SK-N-SH treated with all-trans-retinoic acid at 6 μM for 48 hours (cell line): ENCODE measurements at regions not wholly inside any gene's neighbourhood (a gene's known extent, or its start where the extent isn't known, plus 50 kb on each side); places are given as distances from the start of the nearest gene placed in this dataset.

Experiments used
- ARNTL ChIP-seq: fragments of 450-650 bp; formaldehyde crosslinking; IDR thresholded peaks from 2 replicates; pipeline ENCODE4 v1.5.0; 2020; ENCODE audit warnings: low read depth, mild to moderate bottlenecking, moderate library complexity, borderline replicate concordance
- CSDC2 ChIP-seq: fragments of 250-450 bp; sonication (Bioruptor Pico); IDR thresholded peaks from 2 replicates; pipeline ENCODE4 v1.5.0; 2020; ENCODE audit warnings: mild to moderate bottlenecking, moderate library complexity
- GLIS3 ChIP-seq: fragments of 250-450 bp; sonication (Bioruptor Pico); IDR thresholded peaks from 2 replicates; pipeline ENCODE4 v1.5.0; 2020; ENCODE audit warnings: mild to moderate bottlenecking, moderate library complexity
- OSR1 ChIP-seq: fragments of 250-450 bp; sonication (Bioruptor Pico); IDR thresholded peaks from 2 replicates; pipeline ENCODE4 v1.8.0; 2022; ENCODE audit warnings: moderate library complexity, mild to moderate bottlenecking, inconsistent platforms
- PPARA ChIP-seq: fragments of 250-450 bp; sonication (Bioruptor Pico); IDR thresholded peaks from 2 replicates; pipeline ENCODE4 v1.5.0; 2020; ENCODE audit warnings: mild to moderate bottlenecking, borderline replicate concordance
- ZC3H10 ChIP-seq: fragments of 250-450 bp; sonication (Bioruptor Pico); IDR thresholded peaks from 2 replicates; pipeline ENCODE4 v1.5.1; 2021; ENCODE audit warnings: mild to moderate bottlenecking, moderate library complexity
- ZFP3 ChIP-seq: fragments of 250-450 bp; sonication (Bioruptor Pico); IDR thresholded peaks from 2 replicates; pipeline ENCODE4 v1.5.0; 2020; ENCODE audit warnings: mild to moderate bottlenecking, moderate library complexity
- ZFP30 ChIP-seq: fragments of 450-650 bp; formaldehyde crosslinking; IDR thresholded peaks from 2 replicates; pipeline ENCODE4 v1.5.0; 2022; ENCODE audit warnings: mild to moderate bottlenecking, moderate library complexity
- ZNF565 ChIP-seq: fragments of 450-650 bp; formaldehyde crosslinking; conservative IDR thresholded peaks from 2 replicates; pipeline ENCODE4 v1.5.0; 2020; ENCODE audit warnings: low read depth, mild to moderate bottlenecking, moderate library complexity
- ZNF70 ChIP-seq: fragments of 450-650 bp; formaldehyde crosslinking; IDR thresholded peaks from 2 replicates; pipeline ENCODE4 v1.5.0; 2020; ENCODE audit warnings: mild to moderate bottlenecking, moderate library complexity
- TF ChIP-seq, protein P1 (sequence below): fragments of 250-450 bp; sonication (Bioruptor Pico); IDR thresholded peaks from 2 replicates; pipeline ENCODE4 v1.5.1; 2020; ENCODE audit warnings: low read depth, mild to moderate bottlenecking, moderate library complexity
- TF ChIP-seq, protein P2 (sequence below): fragments of 250-450 bp; sonication (Bioruptor Pico); IDR thresholded peaks from 2 replicates; pipeline ENCODE4 v1.5.1; 2021; ENCODE audit warnings: mild to moderate bottlenecking, moderate library complexity
- TF ChIP-seq, protein P3 (sequence below): fragments of 250-450 bp; sonication (Bioruptor Pico); IDR thresholded peaks from 2 replicates; pipeline ENCODE4 v1.5.0; 2020; ENCODE audit warnings: mild to moderate bottlenecking, moderate library complexity
- TF ChIP-seq, protein P4 (sequence below): fragments of 250-450 bp; sonication (Bioruptor Pico); IDR thresholded peaks from 2 replicates; pipeline ENCODE4 v1.8.0; 2020; ENCODE audit warnings: mild to moderate bottlenecking, moderate library complexity, borderline replicate concordance

DNA sequence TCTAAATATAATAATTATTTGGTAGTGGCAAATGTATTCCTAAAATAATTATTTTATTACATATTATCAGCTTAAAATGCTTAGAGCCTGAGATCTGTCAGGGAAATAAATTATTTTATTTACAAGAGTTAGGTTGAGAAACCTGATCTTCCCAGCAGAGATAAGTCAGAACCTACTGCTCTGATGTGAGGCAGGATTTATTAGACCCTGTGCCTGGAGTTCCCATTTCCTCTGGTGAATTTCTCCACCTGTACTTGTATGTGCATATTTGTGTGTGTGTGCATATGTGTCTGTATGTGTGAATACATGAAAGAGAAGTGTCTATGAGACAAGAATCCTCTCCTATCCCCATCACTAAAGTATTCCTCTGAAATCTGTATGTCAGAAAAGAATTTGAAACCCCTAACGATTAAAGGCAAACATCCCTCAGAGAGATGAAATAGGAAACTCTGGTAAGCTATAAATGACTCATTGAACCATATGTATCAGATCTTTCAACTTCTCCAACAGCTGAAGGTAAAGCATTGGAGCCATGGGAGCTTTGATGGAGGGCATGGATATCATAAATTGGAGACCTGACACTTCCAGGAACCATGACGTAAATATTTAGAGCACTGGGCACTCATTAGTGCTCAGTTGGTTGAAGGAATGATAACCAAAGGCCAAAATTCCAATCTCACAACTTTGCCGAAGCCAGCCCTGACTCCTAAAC, 190.9 kb downstream of the XPNPEP1 start:
- TF ChIP-seq, protein P1, sequence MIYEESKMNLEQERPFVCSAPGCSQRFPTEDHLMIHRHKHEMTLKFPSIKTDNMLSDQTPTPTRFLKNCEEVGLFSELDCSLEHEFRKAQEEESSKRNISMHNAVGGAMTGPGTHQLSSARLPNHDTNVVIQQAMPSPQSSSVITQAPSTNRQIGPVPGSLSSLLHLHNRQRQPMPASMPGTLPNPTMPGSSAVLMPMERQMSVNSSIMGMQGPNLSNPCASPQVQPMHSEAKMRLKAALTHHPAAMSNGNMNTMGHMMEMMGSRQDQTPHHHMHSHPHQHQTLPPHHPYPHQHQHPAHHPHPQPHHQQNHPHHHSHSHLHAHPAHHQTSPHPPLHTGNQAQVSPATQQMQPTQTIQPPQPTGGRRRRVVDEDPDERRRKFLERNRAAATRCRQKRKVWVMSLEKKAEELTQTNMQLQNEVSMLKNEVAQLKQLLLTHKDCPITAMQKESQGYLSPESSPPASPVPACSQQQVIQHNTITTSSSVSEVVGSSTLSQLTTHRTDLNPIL (CRISPR knock-in tag): no peak
- no peak for TF ChIP-seq OSR1 (CRISPR knock-in tag)
- TF ChIP-seq GLIS3: no peak
- TF ChIP-seq ZFP30 (CRISPR knock-in tag): no peak
- TF ChIP-seq, protein P2, sequence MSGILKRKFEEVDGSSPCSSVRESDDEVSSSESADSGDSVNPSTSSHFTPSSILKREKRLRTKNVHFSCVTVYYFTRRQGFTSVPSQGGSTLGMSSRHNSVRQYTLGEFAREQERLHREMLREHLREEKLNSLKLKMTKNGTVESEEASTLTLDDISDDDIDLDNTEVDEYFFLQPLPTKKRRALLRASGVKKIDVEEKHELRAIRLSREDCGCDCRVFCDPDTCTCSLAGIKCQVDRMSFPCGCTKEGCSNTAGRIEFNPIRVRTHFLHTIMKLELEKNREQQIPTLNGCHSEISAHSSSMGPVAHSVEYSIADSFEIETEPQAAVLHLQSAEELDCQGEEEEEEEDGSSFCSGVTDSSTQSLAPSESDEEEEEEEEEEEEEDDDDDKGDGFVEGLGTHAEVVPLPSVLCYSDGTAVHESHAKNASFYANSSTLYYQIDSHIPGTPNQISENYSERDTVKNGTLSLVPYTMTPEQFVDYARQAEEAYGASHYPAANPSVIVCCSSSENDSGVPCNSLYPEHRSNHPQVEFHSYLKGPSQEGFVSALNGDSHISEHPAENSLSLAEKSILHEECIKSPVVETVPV (CRISPR knock-in tag): no peak
- TF ChIP-seq CSDC2: no peak
- no peak for TF ChIP-seq PPARA (CRISPR knock-in tag)
- TF ChIP-seq, protein P3, sequence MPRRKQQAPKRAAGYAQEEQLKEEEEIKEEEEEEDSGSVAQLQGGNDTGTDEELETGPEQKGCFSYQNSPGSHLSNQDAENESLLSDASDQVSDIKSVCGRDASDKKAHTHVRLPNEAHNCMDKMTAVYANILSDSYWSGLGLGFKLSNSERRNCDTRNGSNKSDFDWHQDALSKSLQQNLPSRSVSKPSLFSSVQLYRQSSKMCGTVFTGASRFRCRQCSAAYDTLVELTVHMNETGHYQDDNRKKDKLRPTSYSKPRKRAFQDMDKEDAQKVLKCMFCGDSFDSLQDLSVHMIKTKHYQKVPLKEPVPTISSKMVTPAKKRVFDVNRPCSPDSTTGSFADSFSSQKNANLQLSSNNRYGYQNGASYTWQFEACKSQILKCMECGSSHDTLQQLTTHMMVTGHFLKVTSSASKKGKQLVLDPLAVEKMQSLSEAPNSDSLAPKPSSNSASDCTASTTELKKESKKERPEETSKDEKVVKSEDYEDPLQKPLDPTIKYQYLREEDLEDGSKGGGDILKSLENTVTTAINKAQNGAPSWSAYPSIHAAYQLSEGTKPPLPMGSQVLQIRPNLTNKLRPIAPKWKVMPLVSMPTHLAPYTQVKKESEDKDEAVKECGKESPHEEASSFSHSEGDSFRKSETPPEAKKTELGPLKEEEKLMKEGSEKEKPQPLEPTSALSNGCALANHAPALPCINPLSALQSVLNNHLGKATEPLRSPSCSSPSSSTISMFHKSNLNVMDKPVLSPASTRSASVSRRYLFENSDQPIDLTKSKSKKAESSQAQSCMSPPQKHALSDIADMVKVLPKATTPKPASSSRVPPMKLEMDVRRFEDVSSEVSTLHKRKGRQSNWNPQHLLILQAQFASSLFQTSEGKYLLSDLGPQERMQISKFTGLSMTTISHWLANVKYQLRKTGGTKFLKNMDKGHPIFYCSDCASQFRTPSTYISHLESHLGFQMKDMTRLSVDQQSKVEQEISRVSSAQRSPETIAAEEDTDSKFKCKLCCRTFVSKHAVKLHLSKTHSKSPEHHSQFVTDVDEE (CRISPR knock-in tag): no peak
- TF ChIP-seq, protein P4, sequence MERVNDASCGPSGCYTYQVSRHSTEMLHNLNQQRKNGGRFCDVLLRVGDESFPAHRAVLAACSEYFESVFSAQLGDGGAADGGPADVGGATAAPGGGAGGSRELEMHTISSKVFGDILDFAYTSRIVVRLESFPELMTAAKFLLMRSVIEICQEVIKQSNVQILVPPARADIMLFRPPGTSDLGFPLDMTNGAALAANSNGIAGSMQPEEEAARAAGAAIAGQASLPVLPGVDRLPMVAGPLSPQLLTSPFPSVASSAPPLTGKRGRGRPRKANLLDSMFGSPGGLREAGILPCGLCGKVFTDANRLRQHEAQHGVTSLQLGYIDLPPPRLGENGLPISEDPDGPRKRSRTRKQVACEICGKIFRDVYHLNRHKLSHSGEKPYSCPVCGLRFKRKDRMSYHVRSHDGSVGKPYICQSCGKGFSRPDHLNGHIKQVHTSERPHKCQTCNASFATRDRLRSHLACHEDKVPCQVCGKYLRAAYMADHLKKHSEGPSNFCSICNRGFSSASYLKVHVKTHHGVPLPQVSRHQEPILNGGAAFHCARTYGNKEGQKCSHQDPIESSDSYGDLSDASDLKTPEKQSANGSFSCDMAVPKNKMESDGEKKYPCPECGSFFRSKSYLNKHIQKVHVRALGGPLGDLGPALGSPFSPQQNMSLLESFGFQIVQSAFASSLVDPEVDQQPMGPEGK: no peak
- no peak for TF ChIP-seq ZFP3 (CRISPR knock-in tag)
- no peak for TF ChIP-seq ARNTL (CRISPR knock-in tag)
- no peak for TF ChIP-seq ZNF70 (CRISPR knock-in tag)
- TF ChIP-seq ZC3H10 (CRISPR knock-in tag): no peak
- no peak for TF ChIP-seq ZNF565 (CRISPR knock-in tag)
